ENCODE measurements at regions not wholly inside any gene's neighbourhood (a gene's known extent, or its start where the extent isn't known, plus 50 kb on each side); places are given as distances from the start of the nearest gene placed in this dataset.

GRCh38 chr17:53462393-53462811, 360.3 kb upstream of the KIF2B start:
- no peak for TF ChIP-seq CTCF (IDR thresholded peaks at IDR 0.05)
- no peak for TF ChIP-seq POLR2A (IDR thresholded peaks at IDR 0.05)
